KMS-11 (cell line): ENCODE measurements at regions not wholly inside any gene's neighbourhood (a gene's known extent, or its start where the extent isn't known, plus 50 kb on each side); places are given as distances from the start of the nearest gene placed in this dataset.
A peak's percentile ranks its signal among the peaks of the same experiment; 100 is the strongest.

ENCODE experiments used
- H2AFZ ChIP-seq: fragments of 200-600 bp; sonication (generic); 2 replicates; pipeline ENCODE4 v1.6.1; 2016; ENCODE audit warnings: antibody characterized with exemption, mixed run types, low read depth
- H3K27ac ChIP-seq: fragments of 200-600 bp; sonication (generic); 2 replicates; pipeline ENCODE4 v1.6.1; 2016; ENCODE audit warnings: mild to moderate bottlenecking, mixed run types
- H3K27me3 ChIP-seq: fragments of 200-600 bp; sonication (generic); 2 replicates; pipeline ENCODE4 v1.6.1; 2017; ENCODE audit warnings: mild to moderate bottlenecking, low read depth, mixed run types, moderate library complexity; ENCODE audit not compliant: insufficient read depth
- H3K36me3 ChIP-seq: fragments of 200-600 bp; sonication (generic); 2 replicates; pipeline ENCODE4 v1.6.1; 2017; ENCODE audit warnings: mild to moderate bottlenecking, mixed run types; ENCODE audit not compliant: insufficient read depth
- H3K4me1 ChIP-seq: fragments of 200-600 bp; sonication (generic); 2 replicates; pipeline ENCODE4 v1.6.1; 2016; ENCODE audit warnings: mild to moderate bottlenecking, low read depth, mixed run types; ENCODE audit not compliant: poor library complexity, severe bottlenecking
- H3K4me2 ChIP-seq: fragments of 200-600 bp; sonication (generic); 2 replicates; pipeline ENCODE4 v1.7.0; 2016; ENCODE audit warnings: mild to moderate bottlenecking, mixed run types
- H3K4me3 ChIP-seq: fragments of 200-600 bp; sonication (generic); IDR thresholded peaks from 2 replicates; pipeline ENCODE4 v1.6.1; 2017; ENCODE audit warnings: low read depth, low read length, mixed read lengths; ENCODE audit not compliant: insufficient read depth
- H3K79me2 ChIP-seq: fragments of 200-600 bp; sonication (generic); 2 replicates; pipeline ENCODE4 v1.6.1; 2016; ENCODE audit warnings: low read depth, mixed run types; ENCODE audit not compliant: insufficient read depth
- H3K9ac ChIP-seq: fragments of 200-600 bp; sonication (generic); 2 replicates; pipeline ENCODE4 v1.6.1; 2016; ENCODE audit warnings: mild to moderate bottlenecking, mixed run types
- H4K20me1 ChIP-seq: fragments of 200-600 bp; sonication (generic); 2 replicates; pipeline ENCODE4 v1.6.1; 2016; ENCODE audit warnings: mild to moderate bottlenecking, mixed run types; ENCODE audit not compliant: insufficient read depth
- CTCF ChIP-seq: fragments of 200-600 bp; sonication (generic); conservative IDR thresholded peaks from 2 replicates; pipeline ENCODE4 v1.6.1; 2017; ENCODE audit warnings: low read depth, mild to moderate bottlenecking, antibody characterized with exemption, low read length, moderate library complexity, mixed read lengths

GRCh38 chr5:89187268-89187667, 304.3 kb upstream of the MEF2C start:
- Histone ChIP-seq H3K27me3 (no peaks in the 10 kb centered on the region), H3K36me3 (no peaks in the 10 kb centered on the region), H3K4me3 (no peak overlapping the region), H3K79me2 (no peaks in the 10 kb centered on the region), H3K9ac (no peak overlapping the region), H3K4me2 (peak overlapping the region; percentile 8; the same call in 1 of the 2 replicates), H2AFZ (no peak overlapping the region), H4K20me1 (no peaks in the 10 kb centered on the region), H3K4me1 (peaks cover 16% of the 10 kb centered on the region), H3K27ac (no peak overlapping the region)
- no peak for TF ChIP-seq CTCF

- Histone ChIP-seq H3K27ac (no peak overlapping the region), H4K20me1 (no peaks in the 10 kb centered on the region), H3K4me2 (no peak overlapping the region), H3K27me3 (no peaks in the 10 kb centered on the region), H3K4me1 (no peaks in the 10 kb centered on the region), H3K79me2 (no peaks in the 10 kb centered on the region), H3K36me3 (no peaks in the 10 kb centered on the region), H3K9ac (no peak overlapping the region), H2AFZ (no peak overlapping the region), H3K4me3 (no peak overlapping the region)
- no peak for TF ChIP-seq CTCF
These were observed 298.6 kb upstream of the MEF2C start for GRCh38 chr5:89181546-89181945.

GRCh38 chr5:89179731-89180130, 296.7 kb upstream of the MEF2C start:
- Histone ChIP-seq H3K27ac (no peak overlapping the region), H3K36me3 (no peaks in the 10 kb centered on the region), H3K4me2 (no peak overlapping the region), H3K4me3 (no peak overlapping the region), H2AFZ (no peak overlapping the region), H3K79me2 (no peaks in the 10 kb centered on the region), H3K4me1 (no peaks in the 10 kb centered on the region), H3K27me3 (no peaks in the 10 kb centered on the region), H4K20me1 (no peaks in the 10 kb centered on the region), H3K9ac (no peak overlapping the region)
- TF ChIP-seq CTCF = no peak

GRCh38 chr5:89178541-89178940, 295.6 kb upstream of the MEF2C start:
- Histone ChIP-seq H3K9ac (no peak overlapping the region), H3K79me2 (no peaks in the 10 kb centered on the region), H3K36me3 (no peaks in the 10 kb centered on the region), H3K4me1 (no peaks in the 10 kb centered on the region), H3K4me3 (no peak overlapping the region), H3K27ac (no peak overlapping the region), H3K4me2 (no peak overlapping the region), H2AFZ (no peak overlapping the region), H3K27me3 (no peaks in the 10 kb centered on the region), H4K20me1 (no peaks in the 10 kb centered on the region)
- TF ChIP-seq CTCF = no peak
